K562 (cell line): ENCODE measurements at regions not wholly inside any gene's neighbourhood (a gene's known extent, or its start where the extent isn't known, plus 50 kb on each side); places are given as distances from the start of the nearest gene placed in this dataset.
A peak's percentile ranks its signal among the peaks of the same experiment; 100 is the strongest.

Experiments used
- ARID3B ChIP-seq: fragments of 250-450 bp; sonication (Bioruptor Pico); IDR thresholded peaks from 2 replicates; pipeline ENCODE4 v1.4.0; 2020; ENCODE audit warnings: borderline replicate concordance
- BRD9 ChIP-seq: fragments of 450-650 bp; IDR thresholded peaks from 2 replicates; pipeline ENCODE4 v1.6.1; 2018; ENCODE audit warnings: low read depth; ENCODE audit not compliant: partially characterized antibody
- CGGBP1 ChIP-seq: fragments of 250-450 bp; sonication (Bioruptor Pico); IDR thresholded peaks from 2 replicates; pipeline ENCODE4 v1.9.0; 2021; ENCODE audit warnings: mild to moderate bottlenecking
- CTCF ChIP-seq, 3 experiments: IDR thresholded peaks in 2 of 3; conservative IDR thresholded peaks in 1 of 3; 2 replicates each; pipeline ENCODE4 v1.5.1; 2011 to 2012; ENCODE audit warnings: low read length in 3 of 3, mild to moderate bottlenecking in 3 of 3, control low read depth in 2 of 3, improper control_type of control experiment in 1 of 3, inconsistent platforms in 1 of 3, low read depth in 1 of 3, mixed read lengths in 1 of 3, moderate library complexity in 1 of 3; ENCODE audit not compliant: insufficient read depth in 2 of 3
- DEAF1 ChIP-seq: fragments of 450-650 bp; formaldehyde crosslinking; IDR thresholded peaks from 2 replicates; pipeline ENCODE4 v1.4.0; 2020; ENCODE audit warnings: mild to moderate bottlenecking, moderate library complexity
- EP300 ChIP-seq: IDR thresholded peaks from 2 replicates; pipeline ENCODE4 v1.6.1; 2012; ENCODE audit warnings: low read length, improper control_type of control experiment
- NCOA6 ChIP-seq: fragments of 450-650 bp; IDR thresholded peaks from 2 replicates; pipeline ENCODE4 v1.6.1; 2017; ENCODE audit warnings: mild to moderate bottlenecking
- NCOR1 ChIP-seq: fragments of 450-650 bp; IDR thresholded peaks from 2 replicates; pipeline ENCODE4 v1.6.1; 2016; ENCODE audit warnings: mild to moderate bottlenecking, moderate library complexity
- NFRKB ChIP-seq: fragments of 450-650 bp; IDR thresholded peaks from 2 replicates; pipeline ENCODE4 v1.6.1; 2016; ENCODE audit warnings: low read depth
- OTX1 ChIP-seq: fragments of 450-650 bp; formaldehyde crosslinking; IDR thresholded peaks from 2 replicates; pipeline ENCODE4 v1.4.0; 2022; ENCODE audit warnings: mild to moderate bottlenecking
- PREB ChIP-seq: sonication (generic); formaldehyde crosslinking; IDR thresholded peaks from 2 replicates; pipeline ENCODE4 v1.8.1; 2023; ENCODE audit warnings: mild to moderate bottlenecking, missing genetic modification reagents
- RAD51 ChIP-seq: fragments of 450-650 bp; IDR thresholded peaks from 2 replicates; pipeline ENCODE4 v1.7.1; 2016; ENCODE audit warnings: low read depth, mild to moderate bottlenecking, borderline replicate concordance
- RBM22 ChIP-seq: fragments of 200-400 bp; formaldehyde crosslinking; IDR thresholded peaks from 2 replicates; pipeline ENCODE4 v1.6.1; 2018; ENCODE audit warnings: low read length, low read depth; ENCODE audit not compliant: poor library complexity, severe bottlenecking
- RCOR1 ChIP-seq, 2 experiments: IDR thresholded peaks; 2 replicates each; pipeline ENCODE4 v1.6.1; 2012; ENCODE audit warnings: low read depth in 2 of 2, low read length in 2 of 2, borderline replicate concordance in 1 of 2, improper control_type of control experiment in 1 of 2
- SMAD3 ChIP-seq: fragments of 450-650 bp; formaldehyde crosslinking; conservative IDR thresholded peaks from 2 replicates; pipeline ENCODE4 v1.4.0; 2020; ENCODE audit warnings: mild to moderate bottlenecking
- SRF ChIP-seq, 2 experiments: fragments of 250-450, 450-650 bp in 1 of 2; sonication (Bioruptor Pico) in 1 of 2; sonication (generic) in 1 of 2; formaldehyde crosslinking; IDR thresholded peaks; 2 replicates each; pipeline versions ENCODE4 v1.5.0 to v1.5.1; 2020 to 2022; ENCODE audit warnings: mild to moderate bottlenecking in 1 of 2, missing genetic modification reagents in 1 of 2
- ZFP1 ChIP-seq: fragments of 450-650 bp; formaldehyde crosslinking; IDR thresholded peaks from 2 replicates; pipeline ENCODE4 v1.4.0; 2020; ENCODE audit warnings: mild to moderate bottlenecking, mixed read lengths
- ZNF165 ChIP-seq: fragments of 250-450 bp; sonication (Bioruptor Pico); IDR thresholded peaks from 2 replicates; pipeline ENCODE4 v1.4.0; 2020; ENCODE audit warnings: borderline replicate concordance
- ZNF263 ChIP-seq: sonication (generic); formaldehyde crosslinking; IDR thresholded peaks from 2 replicates; pipeline ENCODE4 v1.8.0; 2022; ENCODE audit warnings: mild to moderate bottlenecking, missing genetic modification reagents, borderline replicate concordance
- ZNF282 ChIP-seq: sonication (generic); formaldehyde crosslinking; IDR thresholded peaks from 2 replicates; pipeline ENCODE4 v1.8.1; 2023; ENCODE audit warnings: missing genetic modification reagents
- ZNF41 ChIP-seq: fragments of 250-450 bp; sonication (Bioruptor Pico); conservative IDR thresholded peaks from 2 replicates; pipeline ENCODE4 v1.4.0; 2020; ENCODE audit warnings: mild to moderate bottlenecking
- ZNF589 ChIP-seq: fragments of 200-800 bp; sonication (Bioruptor generic); IDR thresholded peaks from 2 replicates; pipeline ENCODE4 v1.6.1; 2016; ENCODE audit warnings: low read depth, missing genetic modification characterization, missing compliant biosample characterization
- ZNF668 ChIP-seq: fragments of 250-450 bp; sonication (Bioruptor Pico); IDR thresholded peaks from 2 replicates; pipeline ENCODE4 v1.8.0; 2022; ENCODE audit warnings: mild to moderate bottlenecking, inconsistent platforms
- ZNF778 ChIP-seq: fragments of 450-650 bp; formaldehyde crosslinking; IDR thresholded peaks from 2 replicates; pipeline ENCODE4 v1.4.0; 2020; ENCODE audit warnings: mild to moderate bottlenecking, moderate library complexity

GRCh38 chr7:106590209-106590816, 70.6 kb downstream of the CCDC71L start (continued):
- TF ChIP-seq ZNF589 (CRISPR knock-in tag) (0 out of 2 replicates have a peak, but pooled peaks have one; percentile 20), OTX1 (CRISPR knock-in tag) (no peak), ZNF778 (no peak), ZNF263 (no peak), NCOR1 (peak; percentile 64), ZNF668 (CRISPR knock-in tag) (no peak), ZNF165 (CRISPR knock-in tag) (no peak), RCOR1 (IDR thresholded peaks at IDR 0.05; ENCODE audit: borderline replicate concordance in 1 of 2, low read depth in 2 of 2, low read length in 2 of 2) (peak; percentile 50 to 97; a peak in 2 of 4 replicates), CTCF (IDR thresholded peaks at IDR 0.05 in 2 of 3, conservative IDR thresholded peaks at IDR 0.05 in 1 of 3; ENCODE audit: insufficient read depth in 2 of 3, low read depth in 1 of 3, low read length in 3 of 3) (0 out of 6 replicates have a peak, but pooled peaks of 1 of the 3 experiments have one; percentile 2), ZNF41 (CRISPR knock-in tag) (no peak), CGGBP1 (CRISPR knock-in tag) (no peak), EP300 (peak; percentile 82), BRD9 (peak; percentile 58), PREB (CRISPR knock-in tag) (0 out of 2 replicates have a peak, but pooled peaks have one; percentile 35), DEAF1 (CRISPR knock-in tag) (no peak), ZFP1 (CRISPR knock-in tag) (no peak), NFRKB (no peak), RBM22 (no peak), SRF (CRISPR knock-in tag; IDR thresholded peaks at IDR 0.05) (no peak), RAD51 (no peak), ARID3B (CRISPR knock-in tag) (0 out of 2 replicates have a peak, but pooled peaks have one; percentile 38), NCOA6 (no peak), ZNF282 (CRISPR knock-in tag) (no peak), SMAD3 (CRISPR knock-in tag) (no peak)
